ENCODE measurements at regions not wholly inside any gene's neighbourhood (a gene's known extent, or its start where the extent isn't known, plus 50 kb on each side); places are given as distances from the start of the nearest gene placed in this dataset.

DNA sequence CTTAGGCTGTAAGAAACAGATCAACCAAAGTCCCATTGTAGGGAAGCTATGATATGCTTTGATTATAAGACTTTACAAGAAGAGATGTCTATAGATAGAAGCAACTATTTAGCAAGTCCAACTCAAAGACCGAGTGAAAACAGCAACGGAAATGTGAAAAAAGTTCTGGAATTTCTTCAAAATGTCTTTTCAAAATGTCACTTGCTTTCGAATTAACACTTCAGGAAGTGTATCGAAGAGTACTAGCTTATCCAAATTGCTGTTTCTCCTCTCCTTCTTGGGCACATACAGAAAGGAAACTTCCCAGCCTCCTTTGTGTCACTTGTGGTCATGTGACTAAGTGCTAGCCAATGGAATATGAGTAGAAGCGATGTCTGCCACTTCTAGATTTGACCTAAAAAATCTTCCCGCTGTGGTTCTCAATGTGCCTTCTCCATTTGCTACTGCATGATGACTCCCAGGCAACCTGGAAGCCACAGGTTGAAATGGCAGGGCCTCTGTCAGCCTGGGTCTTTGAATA lies 89.9 kb downstream of the TSEN15 start:
- Histone ChIP-seq H3K9me3 (ENCODE audit: control insufficient read depth, insufficient read depth, low read length) (no peaks in the 10 kb centered on the region), H3K27ac (ENCODE audit: low read depth, low read length) (no peak overlapping the region), H3K9me2 (replicated peaks; ENCODE audit: control insufficient read depth, low read length) (no peaks in the 10 kb centered on the region), H3K4me1 (ENCODE audit: control insufficient read depth, low read length) (no peaks in the 10 kb centered on the region), H4K20me1 (ENCODE audit: control insufficient read depth, insufficient read depth, low read depth, low read length) (no peaks in the 10 kb centered on the region), H3F3A (ENCODE audit: control insufficient read depth, insufficient read depth) (no peaks in the 10 kb centered on the region), H3K4me2 (ENCODE audit: low read length) (no peak overlapping the region), H3K36me3 (ENCODE audit: control insufficient read depth, low read length) (no peaks in the 10 kb centered on the region), H3K79me2 (ENCODE audit: control insufficient read depth, low read length) (no peaks in the 10 kb centered on the region), H3K27me3 (ENCODE audit: control insufficient read depth, low read length) (no peaks in the 10 kb centered on the region), H3K4me3 (ENCODE audit: low read length) (no peak overlapping the region)
- no peak for TF ChIP-seq EZH2phosphoT487 (IDR thresholded peaks at IDR 0.05; ENCODE audit: borderline replicate concordance, low read length)
- TF ChIP-seq, protein P1, sequence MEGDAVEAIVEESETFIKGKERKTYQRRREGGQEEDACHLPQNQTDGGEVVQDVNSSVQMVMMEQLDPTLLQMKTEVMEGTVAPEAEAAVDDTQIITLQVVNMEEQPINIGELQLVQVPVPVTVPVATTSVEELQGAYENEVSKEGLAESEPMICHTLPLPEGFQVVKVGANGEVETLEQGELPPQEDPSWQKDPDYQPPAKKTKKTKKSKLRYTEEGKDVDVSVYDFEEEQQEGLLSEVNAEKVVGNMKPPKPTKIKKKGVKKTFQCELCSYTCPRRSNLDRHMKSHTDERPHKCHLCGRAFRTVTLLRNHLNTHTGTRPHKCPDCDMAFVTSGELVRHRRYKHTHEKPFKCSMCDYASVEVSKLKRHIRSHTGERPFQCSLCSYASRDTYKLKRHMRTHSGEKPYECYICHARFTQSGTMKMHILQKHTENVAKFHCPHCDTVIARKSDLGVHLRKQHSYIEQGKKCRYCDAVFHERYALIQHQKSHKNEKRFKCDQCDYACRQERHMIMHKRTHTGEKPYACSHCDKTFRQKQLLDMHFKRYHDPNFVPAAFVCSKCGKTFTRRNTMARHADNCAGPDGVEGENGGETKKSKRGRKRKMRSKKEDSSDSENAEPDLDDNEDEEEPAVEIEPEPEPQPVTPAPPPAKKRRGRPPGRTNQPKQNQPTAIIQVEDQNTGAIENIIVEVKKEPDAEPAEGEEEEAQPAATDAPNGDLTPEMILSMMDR (IDR thresholded peaks at IDR 0.05; ENCODE audit: low read depth, low read length, poor library complexity, severe bottlenecking) = no peak

DNA sequence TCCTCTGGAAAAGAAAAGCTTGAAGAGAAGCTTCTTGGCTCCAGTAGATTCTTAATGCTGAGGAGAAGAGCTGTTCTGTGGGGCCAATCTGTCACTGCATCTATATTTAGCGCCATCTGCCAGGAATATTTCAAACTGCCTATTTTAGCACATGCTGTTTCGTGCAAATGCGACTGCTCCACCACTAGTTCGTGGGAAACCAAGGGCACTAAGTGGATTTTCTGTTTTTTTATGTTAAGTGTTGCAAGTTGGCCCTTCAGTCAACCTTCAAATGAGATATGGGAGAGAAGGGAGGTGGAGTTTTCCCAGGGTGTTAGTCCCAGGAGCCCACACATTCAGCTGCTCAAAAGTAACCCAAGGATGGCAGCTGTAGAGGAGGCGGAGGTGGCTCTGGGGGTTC lies 91.9 kb downstream of the TSEN15 start:
- no peaks in the 10 kb centered on the region for H4K20me1 ChIP-seq (ENCODE audit: control insufficient read depth, insufficient read depth, low read depth, low read length)
- H3K9me3 ChIP-seq (ENCODE audit: control insufficient read depth, insufficient read depth, low read length) = no peaks in the 10 kb centered on the region
- no peaks in the 10 kb centered on the region for H3K9me2 ChIP-seq (replicated peaks; ENCODE audit: control insufficient read depth, low read length)
- no peaks in the 10 kb centered on the region for H3K36me3 ChIP-seq (ENCODE audit: control insufficient read depth, low read length)
- no peak for TF ChIP-seq EZH2phosphoT487 (IDR thresholded peaks at IDR 0.05; ENCODE audit: borderline replicate concordance, low read length)
- TF ChIP-seq, protein P1 (IDR thresholded peaks at IDR 0.05; ENCODE audit: low read depth, low read length, poor library complexity, severe bottlenecking) = no peak
- no peaks in the 10 kb centered on the region for H3K27me3 ChIP-seq (ENCODE audit: control insufficient read depth, low read length)
- H3F3A ChIP-seq (ENCODE audit: control insufficient read depth, insufficient read depth) = no peaks in the 10 kb centered on the region
- no peak overlapping the region for H3K27ac ChIP-seq (ENCODE audit: low read depth, low read length)
- H3K4me3 ChIP-seq (ENCODE audit: low read length) = no peak overlapping the region
- no peaks in the 10 kb centered on the region for H3K79me2 ChIP-seq (ENCODE audit: control insufficient read depth, low read length)
- H3K4me1 ChIP-seq (ENCODE audit: control insufficient read depth, low read length) = no peaks in the 10 kb centered on the region
- H3K4me2 ChIP-seq (ENCODE audit: low read length) = no peak overlapping the region

DNA sequence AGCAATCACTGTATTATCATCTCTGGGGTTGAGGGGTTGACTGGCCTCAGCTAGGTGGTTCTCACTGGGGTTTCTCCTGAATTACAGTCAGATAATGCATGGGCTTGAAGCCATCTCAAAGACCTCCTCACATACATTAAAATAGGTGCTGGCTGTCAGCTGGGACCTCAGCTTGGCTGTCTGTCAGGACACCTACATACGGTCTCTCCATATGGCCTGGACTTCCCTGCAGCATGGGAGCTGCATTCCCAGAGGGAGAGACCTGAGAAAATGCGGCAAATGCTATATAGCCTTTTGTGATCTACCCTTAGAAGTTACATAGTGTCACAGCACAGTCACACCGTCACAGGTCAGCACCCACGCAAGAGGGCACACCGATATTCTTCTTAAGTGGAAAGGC lies 93.6 kb downstream of the TSEN15 start:
- H3K9me2 ChIP-seq (replicated peaks; ENCODE audit: control insufficient read depth, low read length) = no peaks in the 10 kb centered on the region
- H3K4me1 ChIP-seq (ENCODE audit: control insufficient read depth, low read length) = no peaks in the 10 kb centered on the region
- no peaks in the 10 kb centered on the region for H3K79me2 ChIP-seq (ENCODE audit: control insufficient read depth, low read length)
- no peaks in the 10 kb centered on the region for H3K27me3 ChIP-seq (ENCODE audit: control insufficient read depth, low read length)
- H3K36me3 ChIP-seq (ENCODE audit: control insufficient read depth, low read length) = no peaks in the 10 kb centered on the region
- no peak overlapping the region for H3K27ac ChIP-seq (ENCODE audit: low read depth, low read length)
- no peak overlapping the region for H3K4me3 ChIP-seq (ENCODE audit: low read length)
- H4K20me1 ChIP-seq (ENCODE audit: control insufficient read depth, insufficient read depth, low read depth, low read length) = no peaks in the 10 kb centered on the region
- TF ChIP-seq, protein P1 (IDR thresholded peaks at IDR 0.05; ENCODE audit: low read depth, low read length, poor library complexity, severe bottlenecking) = no peak
- no peak for TF ChIP-seq EZH2phosphoT487 (IDR thresholded peaks at IDR 0.05; ENCODE audit: borderline replicate concordance, low read length)
- no peak overlapping the region for H3K4me2 ChIP-seq (ENCODE audit: low read length)
- H3F3A ChIP-seq (ENCODE audit: control insufficient read depth, insufficient read depth) = no peaks in the 10 kb centered on the region
- H3K9me3 ChIP-seq (ENCODE audit: control insufficient read depth, insufficient read depth, low read length) = no peaks in the 10 kb centered on the region
